K562 (cell line): ENCODE measurements at regions not wholly inside any gene's neighbourhood (a gene's known extent, or its start where the extent isn't known, plus 50 kb on each side); places are given as distances from the start of the nearest gene placed in this dataset.

Source experiments
- ATAC-seq: fragments of 200-7000 bp; cut with Tn5 transposase; 3 replicates; pipeline ENCODE4 v1.9.1; 2020; ENCODE audit warnings: moderate library complexity
- BruUV-seq: library from RNA; stranded (reverse); fragments of 400-500 nt; replicated peaks from 2 replicates; lab custom pipeline; 2021; lab: Mats Ljungman, UMichigan
- CTCF ChIA-PET: fragments of 300-600 bp; formaldehyde crosslinking; extraction: SDS; loops from one replicate; lab custom pipeline; 2021; ENCODE audit warnings: low intra/inter-chr PET ratio; lab: Yijun Ruan, JAX
- POLR2A ChIA-PET: fragments of 300-600, 350-650 bp; sonication (Branson Sonifier 250); formaldehyde crosslinking; extraction: SDS; loops from one replicate; lab custom pipeline; 2021; ENCODE audit warnings: antibody characterized with exemption, inconsistent platforms; lab: Yijun Ruan, JAX
- DNase-seq, 4 experiments: peaks; one replicate each; pipeline versions ENCODE4 v3.0.0 to v3.0.0-alpha.2; 2011 to 2018; ENCODE audit warnings: low spot score in 3 of 4, mixed read lengths in 3 of 4; ENCODE audit errors: extremely low read depth in 1 of 4
- FAIRE-seq: peaks from 2 replicates; lab custom pipeline; 2011; peaks lifted over from hg19 to GRCh38; lab: Jason Lieb, UNC
- H2AFZ ChIP-seq: 2 replicates; pipeline ENCODE4 v1.6.0; 2011; ENCODE audit warnings: low read depth, low read length, control low read depth, inconsistent platforms
- H3K27ac ChIP-seq: fragments of 200-600 bp; 3 replicates; pipeline ENCODE4 v1.8.0; 2011; ENCODE audit warnings: low read depth, mild to moderate bottlenecking, control low read depth, inconsistent platforms, low read length, moderate library complexity, mixed read lengths; ENCODE audit errors: extremely low read depth
- H3K27me3 ChIP-seq, 2 experiments: fragments of 300-600 bp in 1 of 2; 2 replicates in 1 of 2; 3 replicates in 1 of 2; pipeline versions ENCODE4 v1.6.0 to v1.8.0; 2011; ENCODE audit warnings: inconsistent platforms in 2 of 2, low read length in 2 of 2, mild to moderate bottlenecking in 1 of 2, mixed read lengths in 1 of 2, moderate library complexity in 1 of 2; ENCODE audit not compliant: control insufficient read depth in 2 of 2, insufficient read depth in 2 of 2
- H3K36me3 ChIP-seq: fragments of 300-600 bp; 3 replicates; pipeline ENCODE4 v1.8.0; 2011; ENCODE audit warnings: mild to moderate bottlenecking, low read length, inconsistent platforms; ENCODE audit not compliant: control insufficient read depth, insufficient read depth
- H3K4me1 ChIP-seq, 2 experiments: fragments of 200-600 bp in 1 of 2; replicated peaks in 1 of 2; 2 replicates in 1 of 2; 3 replicates in 1 of 2; pipeline versions ENCODE4 v1.5.1 to v1.8.0; 2011; ENCODE audit warnings: inconsistent platforms in 2 of 2, low read length in 2 of 2, mild to moderate bottlenecking in 1 of 2, mixed read lengths in 1 of 2, moderate library complexity in 1 of 2; ENCODE audit not compliant: control insufficient read depth in 2 of 2, insufficient read depth in 2 of 2
- H3K4me2 ChIP-seq: 2 replicates; pipeline ENCODE4 v1.6.1; 2011; ENCODE audit warnings: low read length, control low read depth, inconsistent platforms, mixed read lengths; ENCODE audit not compliant: insufficient read depth
- H3K4me3 ChIP-seq: fragments of 200-600 bp; sonication (generic), shearing (Covaris generic); 2 replicates; pipeline ENCODE4 v1.5.1; 2016; ENCODE audit warnings: control low read depth, inconsistent platforms
- H3K79me2 ChIP-seq: fragments of 200-600 bp; 3 replicates; pipeline ENCODE4 v1.8.0; 2011; ENCODE audit warnings: low read length, inconsistent platforms; ENCODE audit not compliant: control insufficient read depth, insufficient read depth
- H3K9ac ChIP-seq, 2 experiments: 2 replicates each; pipeline versions ENCODE4 v1.6.0 to v1.6.1; 2011; ENCODE audit warnings: low read depth in 2 of 2, low read length in 2 of 2, control low read depth in 1 of 2, inconsistent platforms in 1 of 2, mild to moderate bottlenecking in 1 of 2, mixed read lengths in 1 of 2; ENCODE audit not compliant: insufficient read depth in 1 of 2
- H3K9me1 ChIP-seq: one replicate; pipeline ENCODE4 v1.6.0; 2011; ENCODE audit warnings: inconsistent platforms, mild to moderate bottlenecking, low read length, moderate library complexity; ENCODE audit not compliant: control insufficient read depth, insufficient read depth
- H3K9me3 ChIP-seq: replicated peaks from 2 replicates; pipeline ENCODE4 v1.5.1; 2011; ENCODE audit warnings: low read depth, low read length, inconsistent platforms; ENCODE audit not compliant: control insufficient read depth, insufficient read depth
- H4K20me1 ChIP-seq: replicated peaks from 2 replicates; pipeline ENCODE4 v1.6.1; 2011; ENCODE audit warnings: low read length, inconsistent platforms, mixed read lengths; ENCODE audit not compliant: control insufficient read depth, insufficient read depth
- C11orf30 ChIP-seq: fragments of 450-650 bp; IDR thresholded peaks from 2 replicates; pipeline ENCODE4 v1.6.1; 2016; ENCODE audit warnings: low read depth, mild to moderate bottlenecking
- FOSL1 ChIP-seq: fragments of 200-800 bp; sonication (Bioruptor generic); conservative IDR thresholded peaks from 2 replicates; pipeline ENCODE4 v1.6.1; 2016; ENCODE audit warnings: missing genetic modification characterization, missing compliant biosample characterization
- MAFK ChIP-seq: IDR thresholded peaks from 2 replicates; pipeline ENCODE4 v1.6.1; 2011; ENCODE audit warnings: low read length, improper control_type of control experiment
- PHF20 ChIP-seq: fragments of 450-650 bp; IDR thresholded peaks from 2 replicates; pipeline ENCODE4 v1.6.1; 2018; ENCODE audit not compliant: partially characterized antibody
- ZNF316 ChIP-seq: fragments of 450-650 bp; IDR thresholded peaks from 2 replicates; pipeline ENCODE4 v1.6.1; 2016
- WGBS: fragments of 100-300 bp; shearing (Covaris generic); methylation state at CpG from one replicate; pipeline ENCODE4 v1.1.6; 2016; ENCODE audit warnings: low coverage, mixed read lengths; ENCODE audit not compliant: insufficient coverage; ENCODE audit errors: missing lambda C conversion rate; 5-methylcytosine and 5-hydroxymethylcytosine counted together
- in situ Hi-C: fragments of 300-500 bp; cut with MboI; formaldehyde crosslinking; loops from 4 replicates; pipeline ENCODE4 v1.15.0; 2018; ENCODE audit warnings: inconsistent platforms, mixed read lengths
- intact Hi-C: fragments of 100-400 bp; cut with micrococcal nuclease; formaldehyde crosslinking; loops from 2 replicates; pipeline ENCODE4 v1.14.2; 2022
- TF ChIP-seq, protein P1 (sequence below): fragments of 450-650 bp; IDR thresholded peaks from 2 replicates; pipeline ENCODE4 v1.6.1; 2016; ENCODE audit warnings: mild to moderate bottlenecking, moderate library complexity

DNA sequence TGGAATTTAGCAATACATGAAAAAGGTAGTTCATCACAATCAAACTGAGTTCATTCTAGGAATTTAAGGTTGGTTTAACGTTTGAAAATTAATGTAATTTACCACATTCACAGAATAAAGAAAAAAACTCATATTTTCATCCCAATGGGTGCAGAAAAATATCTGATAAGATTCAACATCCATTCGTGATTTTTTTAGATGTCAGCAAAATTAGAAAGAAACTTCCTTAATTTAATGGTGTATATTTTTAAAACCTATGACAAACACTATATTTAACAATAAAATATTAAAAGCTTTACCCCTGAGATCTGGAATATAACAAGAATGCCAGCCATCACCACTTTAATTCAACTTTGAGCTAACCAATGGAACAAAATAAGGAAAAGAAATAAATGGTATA, 208.7 kb upstream of the CHAC2 start:
- 0% methylated on average over 2 of the region's 2 CpGs for WGBS
- Histone ChIP-seq H2AFZ (no peak overlapping the region), H3K9me3 (no peaks in the 10 kb centered on the region), H3K36me3 (no peaks in the 10 kb centered on the region), H3K9me1 (no peaks in the 10 kb centered on the region), H3K27me3 (no peaks in the 10 kb centered on the region; a peak in 1 of 5 replicates), H3K4me1 (no peaks in the 10 kb centered on the region), H3K9ac (no peak overlapping the region), H3K79me2 (no peaks in the 10 kb centered on the region), H3K4me3 (no peak overlapping the region), H4K20me1 (no peaks in the 10 kb centered on the region), H3K27ac (no peak overlapping the region)
- no peak for DNase-seq
- BruUV-seq = no TSS peak
- FAIRE-seq = no peak
- CTCF ChIA-PET = no interaction called here
- intact Hi-C loops = no loop called here
- POLR2A ChIA-PET = no interaction called here
- peak; percentile 47; the same call in 1 of the 2 replicates for TF ChIP-seq MAFK
- no peak for TF ChIP-seq FOSL1 (tag)
- TF ChIP-seq ZNF316 = peak; percentile 85
- TF ChIP-seq C11orf30 = peak; percentile 75
- TF ChIP-seq, all 486 proteins: peak for 3
- ATAC-seq = no peak
- no peak overlapping the region for H3K4me2 ChIP-seq
- in situ Hi-C loops = no loop called here

DNA sequence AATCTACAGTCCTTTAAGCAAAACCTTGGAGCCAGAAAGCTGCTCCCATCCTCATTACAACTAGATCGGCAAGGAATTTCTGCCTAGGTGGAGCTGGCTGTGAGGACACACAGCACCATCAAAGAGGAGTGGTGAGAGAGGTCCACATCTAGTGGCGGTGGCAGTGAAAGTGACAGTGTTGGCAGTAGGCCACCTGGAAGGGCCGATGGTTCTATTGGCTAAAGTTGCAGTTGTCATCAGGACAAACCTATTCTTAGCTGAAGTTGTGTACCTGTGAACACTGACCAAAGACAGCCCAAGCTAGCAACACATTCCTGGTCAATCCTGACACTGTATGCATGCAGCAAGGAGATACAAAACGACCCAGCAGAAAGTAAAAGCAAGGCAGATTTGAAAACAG, 218.1 kb upstream of the CHAC2 start:
- no peaks in the 10 kb centered on the region for H3K4me1 ChIP-seq
- no peak for FAIRE-seq
- no peak overlapping the region for H3K4me2 ChIP-seq
- no peak overlapping the region for H3K4me3 ChIP-seq
- ChIA-PET POLR2A (no interaction called here), CTCF (no interaction called here)
- no peak overlapping the region for H3K9ac ChIP-seq
- no peak overlapping the region for H3K27ac ChIP-seq
- H3K27me3 ChIP-seq = no peaks in the 10 kb centered on the region
- 0% methylated on average over 4 of the region's 4 CpGs for WGBS
- ATAC-seq = no peak
- H3K9me3 ChIP-seq = no peaks in the 10 kb centered on the region
- no peaks in the 10 kb centered on the region for H3K79me2 ChIP-seq
- no peak overlapping the region for H2AFZ ChIP-seq
- no peaks in the 10 kb centered on the region for H3K9me1 ChIP-seq
- H4K20me1 ChIP-seq = no peaks in the 10 kb centered on the region
- DNase-seq = no peak
- intact Hi-C loops (no loop called here), in situ Hi-C loops (no loop called here)
- no TSS peak for BruUV-seq
- no peaks in the 10 kb centered on the region for H3K36me3 ChIP-seq
- no peak for TF ChIP-seq PHF20
- TF ChIP-seq, protein P1, sequence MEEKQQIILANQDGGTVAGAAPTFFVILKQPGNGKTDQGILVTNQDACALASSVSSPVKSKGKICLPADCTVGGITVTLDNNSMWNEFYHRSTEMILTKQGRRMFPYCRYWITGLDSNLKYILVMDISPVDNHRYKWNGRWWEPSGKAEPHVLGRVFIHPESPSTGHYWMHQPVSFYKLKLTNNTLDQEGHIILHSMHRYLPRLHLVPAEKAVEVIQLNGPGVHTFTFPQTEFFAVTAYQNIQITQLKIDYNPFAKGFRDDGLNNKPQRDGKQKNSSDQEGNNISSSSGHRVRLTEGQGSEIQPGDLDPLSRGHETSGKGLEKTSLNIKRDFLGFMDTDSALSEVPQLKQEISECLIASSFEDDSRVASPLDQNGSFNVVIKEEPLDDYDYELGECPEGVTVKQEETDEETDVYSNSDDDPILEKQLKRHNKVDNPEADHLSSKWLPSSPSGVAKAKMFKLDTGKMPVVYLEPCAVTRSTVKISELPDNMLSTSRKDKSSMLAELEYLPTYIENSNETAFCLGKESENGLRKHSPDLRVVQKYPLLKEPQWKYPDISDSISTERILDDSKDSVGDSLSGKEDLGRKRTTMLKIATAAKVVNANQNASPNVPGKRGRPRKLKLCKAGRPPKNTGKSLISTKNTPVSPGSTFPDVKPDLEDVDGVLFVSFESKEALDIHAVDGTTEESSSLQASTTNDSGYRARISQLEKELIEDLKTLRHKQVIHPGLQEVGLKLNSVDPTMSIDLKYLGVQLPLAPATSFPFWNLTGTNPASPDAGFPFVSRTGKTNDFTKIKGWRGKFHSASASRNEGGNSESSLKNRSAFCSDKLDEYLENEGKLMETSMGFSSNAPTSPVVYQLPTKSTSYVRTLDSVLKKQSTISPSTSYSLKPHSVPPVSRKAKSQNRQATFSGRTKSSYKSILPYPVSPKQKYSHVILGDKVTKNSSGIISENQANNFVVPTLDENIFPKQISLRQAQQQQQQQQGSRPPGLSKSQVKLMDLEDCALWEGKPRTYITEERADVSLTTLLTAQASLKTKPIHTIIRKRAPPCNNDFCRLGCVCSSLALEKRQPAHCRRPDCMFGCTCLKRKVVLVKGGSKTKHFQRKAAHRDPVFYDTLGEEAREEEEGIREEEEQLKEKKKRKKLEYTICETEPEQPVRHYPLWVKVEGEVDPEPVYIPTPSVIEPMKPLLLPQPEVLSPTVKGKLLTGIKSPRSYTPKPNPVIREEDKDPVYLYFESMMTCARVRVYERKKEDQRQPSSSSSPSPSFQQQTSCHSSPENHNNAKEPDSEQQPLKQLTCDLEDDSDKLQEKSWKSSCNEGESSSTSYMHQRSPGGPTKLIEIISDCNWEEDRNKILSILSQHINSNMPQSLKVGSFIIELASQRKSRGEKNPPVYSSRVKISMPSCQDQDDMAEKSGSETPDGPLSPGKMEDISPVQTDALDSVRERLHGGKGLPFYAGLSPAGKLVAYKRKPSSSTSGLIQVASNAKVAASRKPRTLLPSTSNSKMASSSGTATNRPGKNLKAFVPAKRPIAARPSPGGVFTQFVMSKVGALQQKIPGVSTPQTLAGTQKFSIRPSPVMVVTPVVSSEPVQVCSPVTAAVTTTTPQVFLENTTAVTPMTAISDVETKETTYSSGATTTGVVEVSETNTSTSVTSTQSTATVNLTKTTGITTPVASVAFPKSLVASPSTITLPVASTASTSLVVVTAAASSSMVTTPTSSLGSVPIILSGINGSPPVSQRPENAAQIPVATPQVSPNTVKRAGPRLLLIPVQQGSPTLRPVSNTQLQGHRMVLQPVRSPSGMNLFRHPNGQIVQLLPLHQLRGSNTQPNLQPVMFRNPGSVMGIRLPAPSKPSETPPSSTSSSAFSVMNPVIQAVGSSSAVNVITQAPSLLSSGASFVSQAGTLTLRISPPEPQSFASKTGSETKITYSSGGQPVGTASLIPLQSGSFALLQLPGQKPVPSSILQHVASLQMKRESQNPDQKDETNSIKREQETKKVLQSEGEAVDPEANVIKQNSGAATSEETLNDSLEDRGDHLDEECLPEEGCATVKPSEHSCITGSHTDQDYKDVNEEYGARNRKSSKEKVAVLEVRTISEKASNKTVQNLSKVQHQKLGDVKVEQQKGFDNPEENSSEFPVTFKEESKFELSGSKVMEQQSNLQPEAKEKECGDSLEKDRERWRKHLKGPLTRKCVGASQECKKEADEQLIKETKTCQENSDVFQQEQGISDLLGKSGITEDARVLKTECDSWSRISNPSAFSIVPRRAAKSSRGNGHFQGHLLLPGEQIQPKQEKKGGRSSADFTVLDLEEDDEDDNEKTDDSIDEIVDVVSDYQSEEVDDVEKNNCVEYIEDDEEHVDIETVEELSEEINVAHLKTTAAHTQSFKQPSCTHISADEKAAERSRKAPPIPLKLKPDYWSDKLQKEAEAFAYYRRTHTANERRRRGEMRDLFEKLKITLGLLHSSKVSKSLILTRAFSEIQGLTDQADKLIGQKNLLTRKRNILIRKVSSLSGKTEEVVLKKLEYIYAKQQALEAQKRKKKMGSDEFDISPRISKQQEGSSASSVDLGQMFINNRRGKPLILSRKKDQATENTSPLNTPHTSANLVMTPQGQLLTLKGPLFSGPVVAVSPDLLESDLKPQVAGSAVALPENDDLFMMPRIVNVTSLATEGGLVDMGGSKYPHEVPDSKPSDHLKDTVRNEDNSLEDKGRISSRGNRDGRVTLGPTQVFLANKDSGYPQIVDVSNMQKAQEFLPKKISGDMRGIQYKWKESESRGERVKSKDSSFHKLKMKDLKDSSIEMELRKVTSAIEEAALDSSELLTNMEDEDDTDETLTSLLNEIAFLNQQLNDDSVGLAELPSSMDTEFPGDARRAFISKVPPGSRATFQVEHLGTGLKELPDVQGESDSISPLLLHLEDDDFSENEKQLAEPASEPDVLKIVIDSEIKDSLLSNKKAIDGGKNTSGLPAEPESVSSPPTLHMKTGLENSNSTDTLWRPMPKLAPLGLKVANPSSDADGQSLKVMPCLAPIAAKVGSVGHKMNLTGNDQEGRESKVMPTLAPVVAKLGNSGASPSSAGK = no peak
